HG03103 (cell line): ENCODE measurements at regions not wholly inside any gene's neighbourhood (a gene's known extent, or its start where the extent isn't known, plus 50 kb on each side); places are given as distances from the start of the nearest gene placed in this dataset.
"Not testable (repeated sequence)": the region's sequence is repeated elsewhere in the genome, so short reads cannot be mapped to it uniquely, and the experiment has no call there.

ENCODE experiments used
- ATAC-seq: cut with Tn5 transposase; IDR thresholded peaks from one replicate; pipeline ENCODE4 v1.9.1; 2021; ENCODE audit warnings: low read depth; ENCODE audit not compliant: unreplicated experiment

DNA sequence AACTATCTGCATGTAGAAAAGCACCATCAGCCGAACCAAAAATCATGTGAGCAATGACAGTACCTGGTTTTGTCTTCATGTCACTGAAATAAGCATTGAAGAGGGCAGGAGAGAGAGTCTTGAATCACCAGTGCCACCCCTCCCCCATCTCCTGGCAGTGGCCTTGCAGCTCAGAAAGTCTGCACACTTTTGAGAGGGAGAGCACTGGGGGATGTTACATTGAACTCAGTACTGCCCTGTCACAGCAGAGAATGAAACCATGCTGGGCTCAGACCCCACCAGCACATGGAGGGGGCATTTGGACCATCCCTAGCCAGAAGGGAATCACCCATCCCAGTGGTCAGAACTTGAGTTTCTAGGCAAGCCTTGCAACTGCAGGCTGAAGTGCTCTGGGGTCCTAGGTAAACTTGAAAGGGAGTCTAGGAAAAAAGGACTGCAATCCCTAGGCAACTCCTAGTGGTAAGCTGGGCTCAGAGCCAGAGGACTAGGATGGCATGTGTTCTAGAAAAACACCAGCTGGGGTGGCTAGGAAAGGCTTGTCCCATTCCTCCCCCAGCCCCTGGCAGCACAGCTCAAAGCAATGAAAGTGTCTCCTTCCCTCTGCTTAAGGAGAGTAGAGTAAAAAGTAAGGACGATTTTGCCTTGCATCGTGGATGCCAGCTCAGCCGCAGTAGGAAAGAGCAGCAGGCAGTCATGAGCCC is 259.9 kb upstream of the MYT1L start:
- ATAC-seq = no peak

DNA sequence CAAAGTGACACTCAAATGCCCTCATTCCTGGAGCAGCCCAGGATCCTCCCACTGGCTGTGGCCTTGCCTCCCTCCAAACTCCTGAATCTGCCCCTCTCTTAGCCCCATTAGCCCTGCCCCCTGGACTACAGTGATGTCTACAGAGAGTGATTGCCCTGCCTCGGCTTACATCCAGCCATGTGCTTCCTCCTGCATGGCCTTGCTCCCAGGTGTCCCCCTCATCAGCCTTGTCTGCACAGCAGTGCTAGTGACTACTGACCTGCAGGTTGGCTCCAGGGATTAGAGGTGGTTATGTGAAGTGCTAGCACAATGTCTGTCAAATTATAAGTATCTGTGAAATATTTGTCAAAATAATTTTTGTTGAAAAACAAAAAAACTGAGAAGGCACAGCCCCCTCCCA is 259.1 kb upstream of the MYT1L start:
- no peak for ATAC-seq

DNA sequence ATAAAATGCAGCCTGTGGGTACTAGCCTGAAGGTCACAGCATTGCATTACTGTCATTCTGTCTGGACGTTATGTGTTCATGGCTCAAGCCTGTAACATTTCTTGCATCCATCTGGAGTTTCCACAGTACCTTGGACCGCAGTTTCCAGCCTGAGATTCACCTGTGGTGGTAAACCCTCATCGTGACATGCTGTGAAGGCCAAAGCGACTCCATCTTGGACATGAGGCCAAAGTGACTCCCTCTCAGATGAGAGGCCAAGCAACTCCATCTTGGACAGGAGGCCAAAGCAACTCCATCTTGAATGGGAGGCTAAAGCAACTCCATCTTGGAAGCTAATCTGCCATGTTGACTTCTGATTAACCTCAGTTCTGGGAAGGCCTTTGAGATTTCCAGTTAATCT is 257.7 kb upstream of the MYT1L start:
- no peak for ATAC-seq

DNA sequence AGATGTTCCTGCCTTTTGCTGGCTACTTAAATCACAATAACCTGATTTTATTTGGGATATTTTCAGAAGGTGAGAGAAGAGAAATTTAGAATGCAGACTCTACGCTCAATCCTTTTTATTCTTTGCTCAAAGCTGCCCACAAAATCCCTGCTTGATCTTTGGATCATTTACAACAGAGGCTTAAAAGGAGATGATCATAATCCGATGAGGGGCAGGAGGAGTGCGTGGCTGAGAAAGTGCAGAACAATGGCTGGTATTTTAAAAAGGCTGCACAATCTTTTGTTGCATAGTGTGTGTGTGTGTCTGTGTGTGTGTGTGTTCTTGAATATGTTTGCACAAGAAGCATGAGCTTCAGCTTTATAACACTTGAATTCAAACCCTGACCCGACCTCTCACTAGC is 256.3 kb upstream of the MYT1L start:
- no peak for ATAC-seq

DNA sequence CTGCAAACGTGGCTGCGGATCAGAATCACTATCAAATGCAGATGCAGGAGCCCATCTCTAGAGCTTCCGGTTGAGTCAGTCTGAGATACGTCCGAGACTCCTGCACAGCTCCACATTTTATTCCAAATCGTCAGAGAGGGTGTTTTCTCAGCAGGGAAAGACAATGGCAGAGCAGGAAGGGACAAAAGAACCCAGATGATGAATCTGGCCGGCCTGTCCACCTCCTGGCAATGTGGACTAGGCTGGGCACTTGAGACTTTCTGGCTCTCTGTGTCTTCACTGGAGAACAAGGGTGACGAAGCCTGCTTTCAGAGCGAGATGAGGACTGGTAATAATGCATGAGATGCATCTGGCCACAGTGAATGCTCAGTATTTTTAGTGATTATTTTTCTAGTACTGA is 255.9 kb upstream of the MYT1L start:
- ATAC-seq = no peak

DNA sequence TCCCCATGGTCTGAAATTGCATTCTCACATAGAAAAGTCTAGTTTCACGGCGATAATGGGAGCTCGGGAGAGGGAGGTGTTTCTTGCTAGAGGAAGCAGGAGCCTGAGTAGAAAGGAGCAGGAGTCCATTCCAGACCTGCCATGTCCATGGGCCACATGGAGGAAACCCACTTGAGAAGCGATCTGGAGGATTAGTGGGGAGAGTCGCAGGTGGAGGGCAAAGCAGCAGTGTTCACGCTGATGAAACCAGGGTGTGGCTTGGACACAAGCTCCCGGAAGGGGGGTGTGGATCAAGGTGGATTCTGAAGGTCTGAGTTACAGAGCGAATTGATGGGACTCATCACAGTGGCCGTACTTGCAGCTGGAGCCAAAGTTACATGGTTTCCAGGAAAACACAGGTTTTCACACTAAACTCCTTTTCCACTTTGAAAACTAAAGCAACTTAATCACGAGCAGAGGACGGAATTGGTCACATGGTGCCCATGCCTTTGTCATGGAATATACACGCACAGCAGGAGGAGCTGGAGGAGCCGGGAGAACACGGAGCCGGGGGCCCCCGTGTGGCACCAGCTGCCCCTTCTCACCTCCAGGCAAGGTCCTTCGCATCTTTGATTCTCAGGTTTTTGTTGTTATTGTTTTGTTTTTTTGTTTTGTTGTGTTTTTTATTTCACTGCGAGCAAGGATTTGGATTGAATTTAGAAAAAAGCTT is 255.1 kb upstream of the MYT1L start:
- ATAC-seq = no peak

DNA sequence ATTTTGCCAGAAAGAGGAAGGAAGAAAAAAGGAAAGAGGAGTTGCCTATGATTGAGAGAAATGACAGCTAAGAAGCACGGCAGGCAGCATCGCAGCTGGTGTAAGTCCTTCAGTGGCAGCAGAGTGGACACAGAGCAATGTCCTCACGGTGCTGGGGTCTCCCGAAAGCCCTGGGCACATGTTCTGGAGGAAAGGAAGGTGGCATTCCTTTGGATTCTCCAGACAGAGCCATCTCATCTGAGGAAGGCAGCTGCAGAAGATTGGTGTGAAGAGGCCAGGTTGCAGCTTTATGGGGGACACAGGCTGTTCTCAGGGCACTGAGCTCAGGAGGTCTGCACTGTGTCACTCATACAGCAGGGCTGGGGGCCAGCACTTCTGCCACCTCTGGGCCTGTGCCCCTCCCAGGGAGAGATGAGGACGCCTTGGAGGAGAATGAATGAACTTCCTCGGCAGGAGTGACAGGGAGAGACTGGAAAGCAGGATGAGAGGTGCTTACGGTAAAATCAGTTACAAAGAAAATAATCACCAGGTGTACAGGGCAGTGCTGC is 252.0 kb upstream of the MYT1L start:
- ATAC-seq = no peak

DNA sequence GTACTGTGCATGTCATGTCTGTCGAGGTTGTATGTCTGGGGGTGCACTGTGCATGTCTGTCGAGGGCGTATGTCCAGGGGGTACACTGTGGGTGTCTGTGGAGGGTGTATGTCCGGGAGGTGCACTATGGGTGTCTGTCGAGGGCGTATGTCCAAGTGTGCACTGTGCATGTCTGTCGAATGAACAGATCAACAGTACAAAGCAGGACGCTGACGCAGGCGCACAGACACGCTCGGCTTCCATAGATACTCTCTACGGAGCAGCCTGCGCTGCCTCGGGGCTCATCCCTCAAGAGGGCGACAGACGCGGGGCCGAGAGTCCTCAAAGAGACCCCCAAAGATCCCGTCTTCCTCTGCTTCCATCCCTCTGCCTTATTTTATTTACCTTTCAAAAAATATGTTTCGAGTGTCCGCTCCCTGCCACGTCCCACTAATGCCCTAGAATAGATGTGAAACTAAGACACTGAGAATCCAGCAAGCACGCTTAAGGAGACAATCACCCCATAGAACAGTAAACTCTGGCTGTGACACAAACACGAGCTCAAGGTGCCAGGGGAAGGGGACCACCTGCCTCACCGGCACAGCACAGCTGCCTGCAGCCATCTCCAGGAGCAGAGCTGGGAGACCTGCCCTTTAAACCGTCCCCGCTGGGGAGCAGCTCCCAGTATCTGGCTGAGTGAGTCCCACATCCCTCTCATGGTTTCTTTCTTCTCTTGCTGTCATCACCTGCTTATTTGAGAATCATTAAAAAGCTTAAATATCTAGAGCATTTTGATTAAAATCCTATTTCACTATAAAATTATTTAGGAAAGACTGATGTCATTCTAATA is 250.5 kb upstream of the MYT1L start:
- ATAC-seq = no peak

DNA sequence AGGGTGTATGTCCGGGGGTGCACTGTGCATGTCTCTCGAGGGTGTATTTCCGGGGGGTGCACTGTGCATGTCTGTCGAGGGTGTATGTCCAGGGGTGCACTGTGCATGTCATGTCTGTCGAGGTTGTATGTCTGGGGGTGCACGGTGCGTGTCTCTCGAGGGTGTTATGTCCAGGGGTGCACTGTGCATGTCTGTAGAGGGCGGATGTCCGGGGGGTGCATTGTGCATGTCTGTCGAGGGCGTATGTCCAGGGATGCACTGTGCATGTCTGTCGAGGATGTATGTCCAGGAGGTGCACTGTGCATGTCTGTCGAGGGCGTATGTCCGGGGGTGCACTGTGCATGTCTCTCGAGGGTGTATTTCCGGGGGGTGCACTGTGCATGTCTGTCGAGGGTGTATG is 249.8 kb upstream of the MYT1L start:
- ATAC-seq = not testable (repeated sequence)

DNA sequence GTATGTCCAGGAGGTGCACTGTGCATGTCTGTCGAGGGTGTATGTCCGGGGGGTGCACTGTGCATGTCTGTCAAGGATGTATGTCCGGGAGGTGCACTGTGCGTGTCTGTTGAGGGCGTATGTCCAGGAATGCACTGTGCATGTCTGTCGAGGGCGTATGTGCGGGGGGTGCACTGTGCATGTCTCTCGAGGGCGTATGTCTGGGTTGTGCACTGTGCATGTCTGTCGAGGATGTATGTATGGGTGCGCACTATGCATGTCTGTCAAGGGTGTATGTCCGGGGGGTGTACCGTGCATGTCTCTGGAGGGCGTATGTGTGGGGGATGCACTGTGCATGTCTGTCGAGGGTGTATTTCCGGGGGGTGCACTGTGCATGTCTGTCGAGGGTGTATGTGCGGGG is 249.3 kb upstream of the MYT1L start:
- no peak for ATAC-seq

DNA sequence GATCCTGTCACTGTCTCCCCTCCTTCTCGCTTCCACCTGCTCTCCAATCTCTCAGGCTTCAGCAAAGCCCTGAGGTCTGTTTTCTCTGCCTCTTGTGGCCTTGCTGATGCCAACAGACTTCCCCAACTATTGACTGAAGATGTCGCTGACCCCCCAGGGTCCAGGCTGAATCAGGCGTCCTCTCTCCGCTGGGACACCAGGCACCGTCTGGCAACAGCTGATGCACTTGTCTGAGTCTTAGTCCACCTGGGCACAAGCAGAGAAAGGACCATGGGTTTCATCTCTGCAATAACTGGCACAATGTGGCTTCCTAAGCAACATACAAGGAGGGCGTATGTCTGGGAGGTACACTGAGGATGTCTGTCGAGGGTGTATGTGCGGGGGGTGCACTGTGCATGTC is 248.7 kb upstream of the MYT1L start:
- ATAC-seq = no peak

DNA sequence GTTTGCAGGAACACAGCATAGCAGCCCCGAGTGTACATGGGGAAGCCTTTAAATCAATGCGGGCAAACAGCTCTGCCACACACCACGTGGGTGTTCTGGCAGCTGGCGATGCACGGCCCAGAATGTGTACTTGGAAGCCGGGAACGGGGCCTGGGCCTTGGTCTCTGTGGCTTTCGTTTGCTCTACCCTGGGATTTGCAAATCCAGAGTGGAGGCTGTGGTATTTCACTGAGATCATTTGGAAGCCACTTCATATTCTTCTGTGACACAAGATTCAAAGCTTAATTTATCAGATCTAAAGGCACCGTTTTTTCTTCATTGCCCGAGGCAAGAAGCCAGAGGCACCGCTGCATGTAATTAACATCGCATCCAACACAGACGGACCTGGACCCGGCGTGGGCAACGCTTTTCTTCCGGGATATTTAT is 246.3 kb upstream of the MYT1L start:
- ATAC-seq = no peak

DNA sequence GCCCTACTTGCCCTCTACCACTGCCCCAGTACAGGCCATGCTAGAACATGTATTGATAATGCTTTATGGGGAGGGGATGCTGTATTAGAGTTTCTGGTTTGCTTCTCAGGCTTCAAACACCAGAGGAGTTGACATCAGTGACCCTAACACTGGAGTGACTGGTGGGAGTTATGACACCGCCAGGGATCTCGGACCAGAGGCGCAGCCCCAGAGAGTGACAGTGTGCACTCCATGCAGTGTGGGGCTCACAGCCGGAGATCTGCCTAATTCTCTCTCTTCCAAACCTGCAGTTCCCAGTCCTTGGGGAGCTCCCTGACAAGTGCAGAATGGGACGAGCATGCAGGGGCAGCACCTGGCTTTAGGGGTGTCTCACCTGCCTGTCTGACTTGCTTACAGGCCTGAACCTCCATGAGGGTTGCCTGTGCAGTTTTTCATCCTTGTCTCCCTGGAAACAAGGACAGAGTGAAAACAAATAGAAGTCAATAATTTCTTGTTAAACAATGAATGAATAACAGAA is 244.9 kb upstream of the MYT1L start:
- ATAC-seq = no peak

DNA sequence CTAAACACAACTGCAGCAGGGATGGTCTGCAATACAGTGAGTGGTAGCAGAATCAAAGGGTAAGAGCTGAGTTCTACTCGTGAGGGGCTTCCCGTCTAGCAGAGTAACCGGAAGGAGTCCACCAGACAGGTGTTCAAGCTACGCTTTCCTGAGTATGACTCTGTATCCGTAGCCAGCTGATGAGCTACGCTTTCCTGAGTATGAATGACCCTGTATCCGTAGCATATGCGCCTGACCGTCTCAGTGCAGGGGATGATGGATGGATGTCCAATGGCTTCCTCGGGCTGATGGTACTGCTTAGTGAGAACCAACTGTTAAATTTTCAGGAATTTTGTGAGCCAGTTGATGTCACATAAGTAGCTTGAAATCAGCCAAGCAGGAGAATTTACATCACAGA is 244.1 kb upstream of the MYT1L start:
- no peak for ATAC-seq

DNA sequence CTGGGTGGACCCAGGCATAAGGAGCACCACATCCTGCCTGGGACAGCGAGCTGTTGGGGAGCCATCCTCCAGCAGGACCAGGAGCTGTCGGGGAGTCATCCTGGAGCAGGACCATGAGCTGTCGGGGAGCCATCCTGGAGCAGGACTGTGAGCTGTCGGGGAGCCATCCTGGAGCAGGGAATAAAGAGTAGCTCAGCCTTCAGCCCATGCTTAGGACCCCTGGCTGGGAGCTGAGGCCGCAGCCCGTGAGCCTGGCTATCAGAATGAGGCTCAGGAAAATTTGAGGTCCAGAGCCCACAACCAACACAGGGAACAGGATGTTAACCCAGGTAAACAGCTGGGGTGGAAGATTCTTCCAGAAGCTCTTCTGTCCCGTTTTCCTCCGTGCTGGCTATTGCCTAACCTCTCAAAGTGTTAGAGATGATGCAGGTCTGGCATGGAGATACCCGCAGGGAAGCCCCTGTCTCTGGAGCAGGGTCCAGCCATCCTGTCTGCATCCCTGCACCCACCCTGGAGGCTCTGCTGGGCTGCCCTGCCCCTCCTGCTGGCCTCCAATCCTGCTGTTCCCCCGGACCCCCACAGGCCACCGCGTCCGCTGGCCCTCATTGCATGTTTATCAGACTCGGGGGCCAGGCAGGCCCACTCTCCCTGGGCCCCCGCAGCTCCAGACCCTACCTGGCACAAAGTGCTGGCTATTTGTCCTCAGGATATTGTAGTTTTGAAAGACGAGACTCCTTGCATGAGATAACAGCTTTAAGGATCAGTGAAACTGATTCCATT is 243.5 kb upstream of the MYT1L start:
- no peak for ATAC-seq

DNA sequence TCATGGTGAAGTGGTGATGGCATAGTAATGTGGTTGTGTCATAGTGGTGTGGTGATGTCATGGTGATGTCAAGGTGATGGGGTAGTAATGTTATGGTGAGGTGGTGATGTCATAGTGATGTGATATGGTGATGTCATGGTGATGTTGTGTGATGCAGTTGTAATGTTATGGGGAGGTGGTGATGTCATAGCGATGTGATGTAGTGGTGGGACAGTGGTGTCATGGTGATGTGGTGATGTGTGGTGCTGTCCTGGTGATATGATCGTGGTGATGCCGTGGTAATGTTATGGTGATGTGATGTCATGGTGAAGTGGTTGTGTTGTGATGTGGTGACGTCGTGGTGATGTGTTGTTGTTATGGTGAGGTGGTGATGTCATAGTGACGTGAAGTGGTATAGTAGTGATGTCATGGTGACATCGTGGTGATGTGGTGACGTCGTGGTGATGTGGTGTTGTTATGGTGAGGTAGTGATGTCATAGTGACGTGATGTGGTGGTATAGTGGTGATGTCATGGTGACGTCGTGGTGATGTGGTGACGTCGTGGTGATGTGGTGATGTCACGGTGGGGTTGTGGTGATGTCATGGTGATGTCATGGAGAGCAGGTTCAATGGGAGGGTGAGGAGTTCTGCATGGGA is 242.7 kb upstream of the MYT1L start:
- no peak for ATAC-seq

DNA sequence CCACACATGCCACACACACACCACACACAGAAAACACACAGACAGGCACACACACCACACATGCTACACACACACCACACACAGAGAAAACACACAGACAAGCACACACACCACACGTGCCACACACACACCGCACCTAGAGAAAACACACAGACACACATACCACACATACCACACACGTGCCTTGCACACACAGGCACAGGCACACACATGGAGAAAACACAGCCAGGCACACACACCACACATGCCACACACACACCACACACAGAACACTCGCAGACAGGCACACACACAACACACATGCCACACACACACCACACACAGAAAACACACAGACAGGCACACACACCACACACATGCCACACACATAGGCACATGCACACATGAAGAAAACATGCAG is 242.1 kb upstream of the MYT1L start:
- no peak for ATAC-seq

DNA sequence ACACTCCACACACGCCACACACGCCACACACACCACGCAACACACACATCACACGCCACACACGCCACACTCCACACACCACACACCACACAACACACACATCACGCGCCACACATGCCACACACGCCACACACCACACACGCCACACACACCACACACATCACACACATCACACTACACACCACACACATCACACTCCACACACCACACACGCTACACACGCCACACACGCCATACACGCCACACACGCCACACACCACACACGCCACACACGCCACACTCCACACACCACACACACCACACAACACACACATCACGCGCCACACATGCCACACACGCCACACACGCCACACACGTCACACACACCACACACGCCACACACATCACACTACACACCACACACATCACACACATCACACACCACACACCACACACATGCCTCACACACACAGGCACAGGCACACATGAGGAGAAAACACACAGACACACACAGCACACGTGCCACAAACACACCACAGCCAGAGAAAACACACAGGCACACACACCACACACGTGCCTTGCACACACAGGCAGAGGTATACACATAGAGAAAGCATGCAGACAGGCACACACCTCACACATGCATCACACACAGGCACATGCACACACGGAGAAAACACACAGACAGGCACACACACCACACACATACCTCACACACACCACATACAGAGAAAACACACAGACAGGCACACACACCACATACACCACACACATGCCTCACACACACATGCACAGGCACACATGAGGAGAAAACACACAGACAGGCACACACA is 241.5 kb upstream of the MYT1L start:
- ATAC-seq = no peak
